GM04504 (cell line): ENCODE measurements at regions not wholly inside any gene's neighbourhood (a gene's known extent, or its start where the extent isn't known, plus 50 kb on each side); places are given as distances from the start of the nearest gene placed in this dataset.
A peak's percentile ranks its signal among the peaks of the same experiment; 100 is the strongest.
"Not testable (repeated sequence)": the region's sequence is repeated elsewhere in the genome, so short reads cannot be mapped to it uniquely, and the experiment has no call there.

Source experiments
- DNase-seq: peaks from one replicate; pipeline ENCODE4 v3.0.0-alpha.2; 2012; ENCODE audit warnings: low read depth

- no peak for DNase-seq
Observed at GRCh38 chr6:97456070-97456469, 173.1 kb upstream of the MMS22L start.

- DNase-seq = no peak
Observed at GRCh38 chr6:97459535-97459934, 176.5 kb upstream of the MMS22L start.

GRCh38 chr6:97459986-97460385 lies 177.0 kb upstream of the MMS22L start:
- DNase-seq = no peak

- DNase-seq = no peak
Observed at GRCh38 chr6:97460394-97461080, 177.5 kb upstream of the MMS22L start.

GRCh38 chr6:97461218-97461617 lies 178.2 kb upstream of the MMS22L start:
- DNase-seq = no peak

GRCh38 chr6:97462031-97462430 lies 179.0 kb upstream of the MMS22L start:
- no peak for DNase-seq

GRCh38 chr6:97462938-97463598 lies 180.1 kb upstream of the MMS22L start:
- no peak for DNase-seq

- DNase-seq = no peak
Observed at GRCh38 chr6:97465877-97466561, 183.0 kb upstream of the MMS22L start.

- no peak for DNase-seq
Observed at GRCh38 chr6:97468981-97469380, 186.0 kb upstream of the MMS22L start.

- DNase-seq = no peak
Observed at GRCh38 chr6:97469451-97469850, 186.4 kb upstream of the MMS22L start.

GRCh38 chr6:97470322-97470721 lies 187.3 kb upstream of the MMS22L start:
- DNase-seq = no peak

- DNase-seq = no peak
Observed at GRCh38 chr6:97473979-97474378, 191.0 kb upstream of the MMS22L start.

GRCh38 chr6:97497713-97498331 lies 214.8 kb upstream of the MMS22L start:
- DNase-seq = peak; percentile 34

GRCh38 chr6:97501853-97502252 lies 218.8 kb upstream of the MMS22L start:
- no peak for DNase-seq

- no peak for DNase-seq
Observed at GRCh38 chr6:97508646-97509045, 225.6 kb upstream of the MMS22L start.

- DNase-seq = not testable (repeated sequence)
Observed at GRCh38 chr6:97513260-97513659, 230.2 kb upstream of the MMS22L start.

GRCh38 chr6:97524811-97525210 lies 241.8 kb upstream of the MMS22L start:
- DNase-seq = no peak

- no peak for DNase-seq
Observed at GRCh38 chr6:97535800-97536199, 252.8 kb upstream of the MMS22L start.

GRCh38 chr6:97548354-97548753 lies 265.3 kb upstream of the MMS22L start:
- no peak for DNase-seq

- DNase-seq = no peak
Observed at GRCh38 chr6:97557355-97557754, 274.3 kb upstream of the MMS22L start.

- DNase-seq = no peak
Observed at GRCh38 chr6:97563529-97563928, 280.5 kb upstream of the MMS22L start.

GRCh38 chr6:97572943-97573342 lies 289.9 kb upstream of the MMS22L start:
- no peak for DNase-seq

- peak; percentile 26 for DNase-seq
Observed at GRCh38 chr6:97586344-97586743, 303.3 kb upstream of the MMS22L start.
